GM21723 (cell line): ENCODE measurements at regions not wholly inside any gene's neighbourhood (a gene's known extent, or its start where the extent isn't known, plus 50 kb on each side); places are given as distances from the start of the nearest gene placed in this dataset.
"Not testable (repeated sequence)": the region's sequence is repeated elsewhere in the genome, so short reads cannot be mapped to it uniquely, and the experiment has no call there.

Experiments
- ATAC-seq: cut with Tn5 transposase; IDR thresholded peaks from one replicate; pipeline ENCODE4 v1.9.1; 2021; ENCODE audit warnings: mild to moderate bottlenecking, moderate library complexity; ENCODE audit not compliant: unreplicated experiment

DNA sequence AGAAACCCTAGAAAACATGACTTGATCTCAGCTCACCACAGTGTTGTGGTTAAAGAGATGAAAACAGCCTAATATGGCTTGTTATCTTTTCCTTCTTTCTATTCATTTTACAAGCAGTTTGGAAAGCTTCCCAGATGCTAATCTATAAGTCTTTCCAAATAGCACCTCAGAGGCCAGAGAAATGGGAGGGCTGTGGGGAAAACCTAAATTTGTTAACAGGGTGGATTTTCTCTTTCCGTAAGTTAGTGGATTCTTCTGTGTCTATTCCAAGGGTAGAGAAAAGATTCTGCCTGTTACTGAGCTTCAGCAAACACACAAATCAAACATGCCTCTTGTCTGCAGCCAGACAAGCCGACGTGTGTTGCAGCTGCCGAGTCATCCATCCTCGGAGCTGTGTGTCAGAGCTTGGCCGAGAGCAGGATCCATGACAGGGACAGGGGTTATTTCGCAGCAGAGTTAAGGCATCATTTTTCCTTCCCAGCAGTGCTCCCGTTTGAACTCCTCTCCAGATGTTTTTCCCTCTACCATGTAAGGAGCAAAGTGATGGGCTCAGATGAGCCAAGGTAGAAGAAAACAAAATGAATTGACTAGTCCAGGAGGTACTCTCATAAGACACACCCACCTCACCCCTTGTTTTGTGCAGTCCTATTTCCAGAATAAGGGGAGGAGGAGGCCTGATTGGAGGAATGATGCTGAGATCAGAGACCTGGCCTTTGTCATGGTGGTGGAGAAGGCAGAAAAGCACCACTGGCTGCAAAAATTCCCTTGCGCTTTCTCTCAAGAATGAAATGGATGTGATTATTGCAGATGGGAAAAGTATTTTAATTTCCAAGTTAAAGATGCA, 560.0 kb downstream of the C6orf118 start:
- ATAC-seq, result no peak

- ATAC-seq, result no peak
Measured at GRCh38 chr6:164744301-164744700, 565.1 kb downstream of the C6orf118 start.

GRCh38 chr6:164741938-164742451, 567.4 kb downstream of the C6orf118 start:
- ATAC-seq, result no peak

DNA sequence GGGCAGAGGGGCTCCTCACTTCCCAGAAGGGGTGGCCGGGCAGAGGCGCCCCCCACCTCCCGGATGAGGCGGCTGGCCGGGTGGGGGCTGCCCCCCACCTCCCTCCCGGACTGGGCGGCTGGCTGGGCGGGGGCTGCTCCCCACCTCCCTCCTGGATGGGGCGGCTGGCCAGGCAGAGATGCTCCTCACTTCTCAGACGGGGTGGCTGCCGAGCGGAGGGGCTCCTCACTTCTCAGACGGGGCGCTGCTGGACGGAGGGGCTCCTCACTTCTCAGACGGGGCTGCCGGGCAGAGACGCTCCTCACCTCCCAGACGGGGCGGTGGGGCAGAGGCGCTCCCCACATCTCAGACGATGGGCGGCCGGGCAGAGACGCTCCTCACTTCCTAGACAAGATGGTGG, 573.3 kb downstream of the C6orf118 start:
- ATAC-seq, result not testable (repeated sequence)

DNA sequence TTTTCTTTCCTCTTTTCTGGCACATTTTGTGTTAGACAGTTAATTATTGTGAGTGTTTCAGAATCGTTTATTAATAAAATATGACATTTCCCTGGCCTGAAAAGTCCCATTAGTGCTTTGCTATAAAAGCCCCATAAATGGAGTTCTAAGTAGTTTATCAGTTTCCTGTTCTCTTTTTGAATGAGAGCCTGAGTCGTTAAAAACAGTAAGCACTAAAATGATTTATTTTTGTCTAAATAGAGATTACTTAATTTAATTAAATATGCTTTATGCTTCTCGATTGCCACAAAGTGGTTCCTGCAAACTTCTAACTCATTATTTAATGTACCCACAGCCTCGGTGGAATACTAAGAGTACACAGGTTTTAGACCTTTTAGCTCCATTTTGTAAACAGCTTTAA, 577.9 kb downstream of the C6orf118 start:
- ATAC-seq, result no peak

- ATAC-seq, result no peak
Measured at GRCh38 chr6:164721460-164721859, 587.9 kb downstream of the C6orf118 start.

DNA sequence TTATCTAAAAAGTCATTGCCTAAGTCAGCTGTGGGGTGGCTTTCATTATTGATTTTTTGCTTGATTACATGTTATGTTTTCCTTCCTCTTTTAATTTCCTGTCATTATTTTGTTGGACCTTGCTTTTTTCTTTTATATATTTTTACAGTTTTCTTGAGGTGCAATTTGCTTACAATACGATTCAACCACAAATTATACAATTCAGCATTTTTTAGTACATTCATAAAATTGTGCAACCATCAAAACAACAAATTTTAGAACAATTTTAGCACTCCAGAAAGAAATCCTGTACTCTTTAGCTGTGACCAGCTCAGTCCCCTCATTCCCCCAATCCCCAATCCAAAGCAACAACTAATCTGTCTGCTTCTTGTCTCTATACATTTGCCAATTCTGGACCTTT, 608.9 kb downstream of the C6orf118 start:
- no peak for ATAC-seq

- ATAC-seq, result no peak
Measured at GRCh38 chr6:164695896-164696295, 613.5 kb downstream of the C6orf118 start.

GRCh38 chr6:164694386-164694785, 615.0 kb downstream of the C6orf118 start:
- ATAC-seq, result no peak

- no peak for ATAC-seq
Measured at GRCh38 chr6:164693944-164694343, 615.5 kb downstream of the C6orf118 start.

- no peak for ATAC-seq
Measured at GRCh38 chr6:164692772-164693510, 616.5 kb downstream of the C6orf118 start.

DNA sequence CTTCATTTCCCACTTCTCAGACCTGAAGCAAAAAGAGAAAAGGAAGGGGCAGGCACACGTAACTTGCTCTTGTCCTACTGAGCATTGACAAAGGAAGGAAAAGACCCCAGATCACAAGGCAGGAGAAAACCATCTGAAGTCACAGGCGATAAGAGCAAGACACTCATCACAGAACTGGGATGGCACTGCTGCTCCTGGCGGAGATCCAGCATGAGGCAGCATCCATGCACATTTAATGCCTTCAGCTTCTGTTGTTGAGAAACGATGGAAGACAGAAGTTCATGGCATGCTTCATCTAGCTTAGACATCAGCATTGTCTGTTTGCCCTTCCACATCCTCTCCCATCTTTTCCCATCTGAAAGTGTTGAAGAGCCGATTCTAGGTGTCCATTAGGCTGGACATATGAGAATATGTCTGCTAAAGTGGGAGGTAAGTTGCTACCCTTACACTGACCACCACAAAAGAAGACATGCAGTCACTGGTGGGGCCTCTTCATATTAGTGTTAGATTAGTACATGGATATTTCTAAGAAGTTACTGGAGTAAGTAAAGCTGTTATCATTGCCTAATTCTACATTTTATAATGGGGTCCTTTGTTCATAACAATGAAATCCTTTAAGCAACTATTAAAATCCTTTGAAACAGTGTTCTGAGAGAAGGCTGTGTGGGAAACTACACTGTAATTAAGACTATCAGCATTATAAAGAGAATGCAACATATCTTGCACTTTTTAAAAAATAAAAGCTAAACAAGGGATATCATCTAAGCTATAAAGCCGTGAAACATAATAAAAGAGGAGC, 618.5 kb downstream of the C6orf118 start:
- no peak for ATAC-seq

- ATAC-seq, result no peak
Measured at GRCh38 chr6:164690241-164690640, 619.2 kb downstream of the C6orf118 start.

DNA sequence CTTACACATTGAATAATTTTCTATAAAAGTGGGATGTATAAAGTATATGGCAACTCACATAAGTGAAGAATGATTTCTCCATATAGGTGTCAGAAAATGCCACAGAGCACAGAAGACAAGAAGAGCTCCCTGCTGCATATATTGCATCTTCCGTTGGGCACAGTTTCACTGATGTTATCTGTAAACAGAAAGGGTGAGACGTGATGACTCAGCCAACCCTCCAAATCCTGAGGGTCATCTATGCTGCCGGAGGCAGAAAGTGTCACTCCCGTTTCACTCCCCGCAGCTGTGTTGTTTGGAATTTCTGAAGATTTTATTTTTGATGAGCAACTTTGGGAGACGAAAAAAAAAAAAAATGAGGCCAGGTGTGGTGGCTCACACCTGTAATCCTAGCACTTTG, 644.1 kb downstream of the C6orf118 start:
- no peak for ATAC-seq

DNA sequence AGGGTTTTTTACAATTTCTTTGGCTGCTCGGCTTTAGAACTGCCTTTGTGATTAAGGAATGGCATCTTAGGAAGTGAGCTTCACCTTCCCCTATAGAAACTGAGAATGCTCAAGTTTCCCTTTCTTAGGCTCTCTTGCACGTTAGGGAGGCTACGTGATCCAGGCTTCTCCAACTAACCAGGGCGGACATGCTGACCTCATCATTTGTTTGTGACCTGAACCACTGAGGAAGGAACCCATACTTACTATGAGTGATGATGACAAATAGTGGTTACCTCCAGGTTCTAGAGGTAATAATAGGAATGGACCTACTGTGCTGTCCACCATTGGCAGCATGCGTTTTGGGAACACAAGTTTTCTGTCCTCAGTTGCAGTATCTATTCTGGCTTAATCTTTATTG, 645.8 kb downstream of the C6orf118 start:
- ATAC-seq, result no peak

- ATAC-seq, result no peak
Measured at GRCh38 chr6:164661716-164662115, 647.7 kb downstream of the C6orf118 start.

DNA sequence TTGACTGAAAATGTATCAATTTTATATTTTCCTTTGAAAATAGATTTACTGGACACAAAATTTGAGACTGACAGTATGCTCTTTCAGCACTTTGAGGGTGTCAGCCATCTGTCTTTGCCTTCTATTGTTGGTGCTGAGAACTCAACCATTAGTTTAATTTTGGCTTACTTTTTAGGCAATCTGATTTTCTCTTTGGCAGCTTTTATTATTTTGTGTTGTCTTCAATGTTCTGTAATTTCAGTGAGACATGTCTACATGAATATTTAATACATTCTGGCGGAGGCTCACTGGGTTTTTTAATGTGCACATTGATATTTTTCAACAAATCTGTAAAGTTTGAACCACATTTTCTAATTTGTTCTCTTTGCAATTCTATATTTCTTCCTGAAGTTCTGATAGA, 648.6 kb downstream of the C6orf118 start:
- ATAC-seq, result no peak

DNA sequence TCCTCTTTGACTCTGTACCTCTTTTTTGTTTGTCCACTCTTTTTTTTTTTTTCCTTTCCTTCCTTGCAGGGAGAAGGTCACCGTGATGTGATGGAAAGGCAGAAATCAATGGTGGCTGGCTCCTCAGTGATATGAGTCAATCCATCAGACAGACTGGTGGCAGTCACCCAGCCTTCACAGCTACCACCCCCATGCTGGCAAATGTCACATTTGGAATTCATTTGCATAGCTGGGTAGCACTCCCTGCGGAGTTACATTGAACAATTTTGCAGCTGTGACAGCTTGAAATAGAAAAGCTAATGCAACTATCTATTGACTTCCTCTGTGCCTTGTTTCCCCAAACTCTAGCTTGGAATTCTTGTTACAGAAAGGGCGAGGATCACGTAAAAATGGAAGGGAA, 668.4 kb downstream of the C6orf118 start:
- ATAC-seq, result no peak

DNA sequence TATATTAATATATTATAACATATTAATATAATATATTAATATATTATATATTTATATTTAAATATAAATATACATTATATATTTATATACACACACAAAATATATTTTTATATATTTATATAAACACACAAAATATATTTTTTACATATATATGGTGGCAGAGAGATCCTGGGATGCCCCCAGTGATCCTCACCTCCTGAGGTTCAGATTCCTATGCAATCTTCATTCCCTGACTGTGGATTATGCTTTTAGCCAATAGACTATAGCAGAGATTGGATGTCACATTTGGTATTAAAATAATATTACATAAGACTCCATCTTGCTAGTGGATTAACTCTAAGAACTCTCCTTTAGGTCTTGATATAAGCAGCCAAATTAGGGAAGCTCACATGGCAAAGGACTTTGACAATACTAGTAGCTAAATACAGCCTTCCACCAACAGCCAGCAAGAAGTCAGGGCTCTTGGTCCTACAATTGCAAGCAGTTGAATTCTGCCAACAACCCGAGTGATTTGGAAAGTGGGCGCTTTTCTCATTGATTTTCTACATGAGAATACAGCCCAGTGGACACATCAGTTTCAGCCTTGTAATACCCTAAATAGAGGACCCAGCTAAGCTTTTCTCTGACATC, 681.0 kb downstream of the C6orf118 start:
- ATAC-seq, result no peak

DNA sequence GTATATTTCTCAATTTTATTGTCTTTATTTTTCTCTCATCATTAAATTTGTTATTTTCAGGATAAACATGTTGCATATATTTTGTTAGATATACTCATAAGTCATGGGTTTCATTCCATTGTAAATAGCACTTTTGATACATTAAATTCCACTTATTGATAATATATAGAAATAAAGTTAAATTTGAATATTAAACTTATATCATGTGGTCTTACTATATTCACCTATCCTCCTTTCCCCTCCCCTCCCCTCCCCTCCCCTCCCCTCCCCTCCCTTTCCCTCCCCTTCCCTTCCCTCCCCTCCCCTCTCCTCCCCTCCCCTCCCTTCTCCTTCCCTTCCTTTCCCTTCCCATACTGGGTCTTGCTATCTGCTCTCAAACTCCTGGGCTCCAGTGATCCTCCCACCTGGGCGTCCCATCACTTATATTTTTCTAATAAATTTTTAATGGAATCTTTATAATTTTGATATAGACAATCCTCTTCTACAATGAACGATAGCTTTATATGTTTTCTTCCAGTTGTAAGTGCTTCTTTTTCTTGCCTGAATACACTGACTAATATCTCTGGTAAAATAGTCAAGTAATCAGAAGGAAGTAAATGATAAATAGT, 692.4 kb downstream of the C6orf118 start:
- no peak for ATAC-seq
